ENCODE measurements at regions not wholly inside any gene's neighbourhood (a gene's known extent, or its start where the extent isn't known, plus 50 kb on each side); places are given as distances from the start of the nearest gene placed in this dataset.

- TF ChIP-seq CTCF (IDR thresholded peaks at IDR 0.05; ENCODE audit: borderline replicate concordance, extremely low read depth, low read length, poor library complexity, severe bottlenecking) = no peak
- no peak for TF ChIP-seq EZH2 (IDR thresholded peaks at IDR 0.05; ENCODE audit: borderline replicate concordance, low read depth, low read length, severe bottlenecking)
Measured at GRCh38 chr12:124633365-124634362, 66.3 kb upstream of the NCOR2 start.
